ENCODE measurements at regions not wholly inside any gene's neighbourhood (a gene's known extent, or its start where the extent isn't known, plus 50 kb on each side); places are given as distances from the start of the nearest gene placed in this dataset.

DNA sequence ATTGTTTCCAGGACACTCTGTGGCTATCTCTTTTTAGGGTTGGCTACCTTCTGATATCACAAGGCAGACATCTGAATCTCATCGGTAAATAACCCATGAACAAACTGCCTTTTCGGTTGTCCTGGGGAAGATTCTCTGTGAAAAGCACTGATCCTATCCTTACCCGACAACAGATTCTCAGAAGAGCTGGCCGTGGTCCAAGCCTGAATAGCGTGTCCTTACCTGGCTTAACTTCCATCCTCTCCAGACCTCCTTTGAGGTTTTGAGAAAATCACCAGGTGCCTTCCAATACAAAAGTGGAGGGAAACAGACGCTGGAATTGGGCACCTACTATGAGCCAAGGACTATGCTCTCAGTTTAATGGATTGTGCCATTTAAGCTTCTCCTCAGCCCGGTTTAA, 87.4 kb upstream of the ARHGEF3 start:
- no peak for DNase-seq

DNA sequence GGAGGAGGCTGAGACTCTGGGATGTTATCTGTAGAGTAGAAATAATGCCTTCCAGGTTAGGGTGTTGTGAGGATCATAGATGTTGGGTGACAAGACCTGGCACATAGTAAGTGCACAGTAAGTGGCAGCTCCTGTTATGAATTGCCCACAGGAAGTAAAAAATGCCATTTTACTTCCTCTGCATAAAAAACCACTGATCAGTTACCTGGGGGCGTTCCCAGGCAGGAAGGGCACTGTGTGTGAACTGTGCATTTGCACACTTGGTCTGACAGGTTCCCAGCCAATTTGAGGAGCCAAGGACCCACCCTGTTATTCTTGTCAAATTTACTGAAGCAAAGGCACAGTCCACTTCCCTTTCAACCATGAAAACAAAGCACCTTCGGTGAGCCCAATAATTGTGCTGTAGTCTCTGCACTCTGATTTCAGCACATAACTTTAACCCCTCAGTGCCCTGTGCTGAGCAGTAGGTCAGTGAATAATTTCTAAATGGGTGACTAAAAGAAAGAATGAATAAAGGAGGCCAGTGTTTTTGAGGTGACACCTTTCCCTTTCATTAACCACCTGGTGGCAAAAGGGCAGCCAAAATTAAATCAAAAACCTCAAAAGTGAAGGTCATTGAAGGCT, 85.8 kb upstream of the ARHGEF3 start:
- DNase-seq: no peak

DNA sequence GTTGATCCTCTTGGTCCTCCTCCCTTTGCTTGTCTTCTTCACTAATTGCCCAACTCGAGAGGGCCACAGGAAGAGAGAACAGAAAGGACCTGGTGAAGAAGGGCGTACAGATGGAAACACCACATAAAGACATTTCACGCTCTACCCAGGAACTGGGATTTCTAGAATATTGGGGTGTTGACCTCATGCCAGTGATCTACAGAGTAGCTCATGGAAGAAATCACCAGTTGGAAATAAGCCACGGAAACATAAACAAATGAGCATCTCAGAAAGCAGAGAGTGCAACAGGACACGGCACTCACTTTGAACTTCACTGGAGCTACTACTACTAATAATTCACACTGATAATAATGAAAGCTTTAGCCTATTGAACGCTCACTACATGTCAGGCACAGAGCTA, 84.6 kb upstream of the ARHGEF3 start:
- DNase-seq: no peak

DNA sequence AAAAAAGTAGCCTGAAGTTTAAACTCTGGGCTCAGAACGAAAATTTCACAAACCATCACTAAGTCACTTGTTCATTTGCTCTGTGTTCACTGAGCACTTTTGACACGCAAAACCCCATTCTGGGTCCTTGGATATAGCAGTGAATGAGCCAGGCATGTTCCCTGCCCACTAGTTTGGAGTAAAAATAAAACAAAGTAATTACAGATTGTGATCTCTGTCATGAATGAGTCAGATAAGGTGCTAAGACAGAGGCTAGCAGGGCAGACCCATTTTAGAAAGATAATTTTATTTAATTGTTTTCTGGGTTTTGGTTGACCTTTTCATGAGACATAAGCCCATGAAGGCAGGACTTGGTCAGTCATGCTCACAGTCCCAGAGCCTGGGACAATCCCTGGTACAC, 84.1 kb upstream of the ARHGEF3 start:
- no peak for DNase-seq

DNA sequence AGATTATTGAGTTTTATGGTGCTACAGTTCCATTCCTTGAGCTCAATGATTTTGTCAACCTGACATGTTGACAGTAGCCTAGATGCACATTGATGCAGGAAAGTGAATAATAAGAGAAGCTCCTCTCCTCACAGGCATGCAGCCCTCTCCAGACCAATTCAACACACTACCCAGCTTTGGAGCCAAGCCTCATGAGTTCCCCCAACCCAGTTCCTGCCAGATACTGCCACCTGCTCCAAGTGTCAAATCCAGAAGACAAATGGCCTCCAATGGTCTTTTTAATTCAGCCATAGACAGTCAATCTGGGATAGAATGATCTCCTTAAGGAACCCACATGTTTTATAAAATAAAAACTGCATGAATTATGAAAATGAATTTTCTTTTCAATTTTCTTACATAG, 83.7 kb upstream of the ARHGEF3 start:
- no peak for DNase-seq

DNA sequence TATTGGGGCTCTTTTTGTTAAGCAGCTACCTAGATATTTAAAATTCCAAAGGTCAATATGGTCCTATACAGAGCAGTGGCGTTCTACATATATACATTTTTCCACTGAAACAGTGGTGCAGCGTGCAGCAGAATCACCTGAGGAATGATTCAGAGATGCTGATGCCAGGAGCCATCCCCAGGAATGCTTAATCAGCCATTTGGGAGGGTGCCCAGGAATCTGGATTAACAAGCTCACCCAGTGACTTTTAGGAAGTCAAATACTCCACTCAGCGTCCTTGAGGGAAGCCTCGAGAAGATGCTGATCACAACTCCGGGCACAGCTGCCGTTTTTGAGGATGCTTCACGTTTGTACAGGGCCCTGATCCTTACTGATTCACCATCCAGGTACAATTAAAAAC, 82.6 kb upstream of the ARHGEF3 start:
- DNase-seq: no peak

DNA sequence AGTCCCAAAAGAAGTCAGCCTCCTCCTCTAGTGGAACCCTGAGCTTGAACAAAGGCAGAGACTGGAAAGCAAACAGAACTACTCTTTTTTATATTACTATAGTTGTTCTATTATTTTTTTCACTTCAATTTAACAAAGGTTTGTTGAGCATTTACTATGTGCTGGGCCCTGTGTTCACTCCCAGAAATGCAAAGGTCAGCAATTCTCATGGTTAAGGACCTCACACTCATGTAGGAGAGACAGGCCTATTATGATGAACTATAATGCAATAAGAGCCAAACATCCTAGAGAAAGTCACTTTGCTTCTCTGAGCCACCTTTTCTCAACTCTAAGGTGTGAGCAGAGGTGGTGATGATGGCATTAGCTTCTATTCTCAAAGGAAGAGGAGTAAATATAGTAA, 82.1 kb upstream of the ARHGEF3 start:
- no peak for DNase-seq

DNA sequence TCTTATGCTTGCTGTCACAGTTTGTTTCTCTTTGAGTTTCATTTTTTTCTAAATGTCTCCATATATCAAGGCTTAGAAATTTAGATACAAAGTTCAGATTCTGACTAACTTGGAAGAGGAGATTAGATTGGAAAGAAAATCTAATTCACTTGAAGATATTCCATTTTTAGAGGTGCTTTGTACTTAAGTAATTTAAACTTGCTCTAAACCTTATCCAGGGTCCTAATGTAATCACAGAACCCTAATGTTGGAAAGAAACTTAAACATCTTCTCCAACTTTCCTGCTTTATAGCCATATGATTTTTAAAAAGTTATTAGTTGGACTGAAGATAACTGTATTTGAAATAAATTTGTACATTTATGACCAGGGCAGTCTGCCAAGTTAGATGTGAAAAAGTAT, 81.1 kb upstream of the ARHGEF3 start:
- no peak for DNase-seq

DNA sequence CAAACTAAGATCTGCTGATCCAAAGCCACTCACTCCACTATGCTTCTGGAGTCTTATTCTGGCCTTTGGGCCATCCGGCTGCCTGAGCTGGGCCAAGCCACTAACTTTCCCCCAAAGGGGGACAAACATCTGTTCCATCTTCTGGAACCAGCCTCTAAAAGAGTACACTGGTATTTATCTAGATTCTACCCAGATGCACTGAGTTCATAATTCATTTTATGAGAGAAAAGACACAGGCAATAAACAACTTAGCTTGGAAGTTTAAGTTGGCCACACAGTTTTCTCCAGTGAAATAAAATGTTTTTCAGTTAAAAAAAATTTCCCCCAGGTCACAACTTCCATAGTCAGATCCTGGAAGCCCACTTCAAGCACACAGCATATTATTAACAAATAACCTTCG, 80.1 kb upstream of the ARHGEF3 start:
- DNase-seq: no peak

DNA sequence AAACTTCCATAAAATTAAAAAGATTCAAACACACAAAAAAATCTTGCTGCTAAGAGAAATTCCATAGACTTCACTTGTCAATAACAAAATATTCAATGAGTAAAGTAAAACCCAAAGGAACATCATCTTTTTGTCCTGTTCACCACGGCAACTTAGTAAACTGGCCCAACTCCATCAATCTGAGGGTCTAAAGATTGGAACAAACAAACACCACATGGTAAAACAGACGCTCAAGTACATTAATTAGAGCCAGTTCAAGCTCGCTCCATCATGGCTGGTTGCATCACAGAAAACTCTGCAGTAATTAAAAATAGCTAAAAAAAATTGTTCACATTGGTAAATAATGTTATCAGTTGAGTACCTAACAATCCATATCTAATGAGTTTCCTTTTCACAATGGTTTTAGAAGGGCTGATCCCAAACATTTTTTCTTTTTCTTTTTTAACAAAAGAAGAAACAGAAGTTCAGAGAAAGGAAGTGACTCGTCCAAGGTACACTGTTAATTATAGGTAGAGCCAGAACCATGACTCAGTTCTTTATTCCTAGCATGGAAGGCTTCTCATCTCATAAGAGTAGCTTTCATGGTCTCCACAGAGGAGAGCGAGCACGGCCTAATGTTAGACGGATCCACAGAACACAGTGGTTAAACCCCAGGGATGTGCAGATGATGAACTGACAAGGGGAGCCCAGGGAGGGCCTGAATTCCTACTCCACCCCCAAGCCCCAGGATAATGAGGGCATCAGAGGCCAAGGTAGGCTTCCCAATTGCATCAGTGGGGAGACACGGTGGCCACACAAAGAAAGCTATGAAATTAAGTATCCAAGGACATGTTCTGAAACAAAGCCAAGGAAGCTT, 79.2 kb upstream of the ARHGEF3 start:
- no peak for DNase-seq

DNA sequence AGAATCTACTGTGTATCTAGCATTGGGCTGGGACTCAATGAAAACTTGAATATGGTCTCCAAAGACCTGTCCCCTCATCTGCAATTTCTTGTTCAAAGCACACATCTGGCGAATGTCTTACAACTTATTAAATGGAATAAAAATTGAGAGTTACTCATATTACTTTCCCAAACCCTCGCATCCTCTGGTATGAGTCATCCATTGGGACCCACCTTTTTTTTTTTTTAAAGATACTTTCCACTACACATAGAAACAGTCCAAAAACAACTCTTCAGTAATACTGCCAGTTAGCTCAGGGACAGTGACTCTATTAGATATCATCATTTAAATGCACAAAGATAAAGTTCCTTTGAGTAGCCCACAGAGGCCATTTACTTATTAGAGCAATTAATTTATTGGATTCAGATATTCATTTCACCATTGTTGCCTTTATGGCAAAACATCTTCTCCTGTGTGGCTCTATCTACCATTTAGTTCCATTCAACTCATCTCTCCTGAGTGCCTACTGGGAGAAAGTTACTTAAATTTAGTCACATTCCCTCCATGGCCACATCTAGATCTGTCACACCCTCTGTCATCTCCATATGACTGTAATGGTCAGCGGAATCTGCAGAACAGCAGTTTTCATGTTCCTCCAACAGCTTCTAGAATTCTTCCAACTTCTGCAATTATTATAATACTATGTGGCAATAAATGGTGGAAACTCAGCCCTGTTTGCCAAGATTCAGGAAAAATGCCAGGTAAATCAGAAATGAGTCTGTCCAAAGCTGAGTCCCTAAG, 77.9 kb upstream of the ARHGEF3 start:
- DNase-seq: no peak

DNA sequence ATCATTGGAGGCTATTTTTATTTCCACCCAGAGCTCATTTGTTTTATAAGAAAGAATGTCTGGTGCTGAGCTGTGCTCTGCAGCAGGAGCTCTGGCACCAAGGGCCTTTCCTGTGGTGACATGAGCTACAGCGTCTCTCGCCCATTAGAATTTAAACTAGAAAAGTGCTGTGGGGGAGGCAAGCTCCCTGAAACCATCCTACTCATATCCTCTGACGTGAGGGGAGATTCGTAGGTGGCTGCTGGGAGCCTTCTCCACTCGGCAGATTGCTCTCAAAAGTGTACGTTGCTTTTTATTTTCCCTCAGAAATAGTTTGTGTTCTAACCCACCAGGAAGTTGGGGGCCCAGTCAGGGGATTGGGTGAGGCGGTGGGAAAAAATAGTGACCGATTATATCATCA, 76.3 kb upstream of the ARHGEF3 start:
- DNase-seq: no peak

DNA sequence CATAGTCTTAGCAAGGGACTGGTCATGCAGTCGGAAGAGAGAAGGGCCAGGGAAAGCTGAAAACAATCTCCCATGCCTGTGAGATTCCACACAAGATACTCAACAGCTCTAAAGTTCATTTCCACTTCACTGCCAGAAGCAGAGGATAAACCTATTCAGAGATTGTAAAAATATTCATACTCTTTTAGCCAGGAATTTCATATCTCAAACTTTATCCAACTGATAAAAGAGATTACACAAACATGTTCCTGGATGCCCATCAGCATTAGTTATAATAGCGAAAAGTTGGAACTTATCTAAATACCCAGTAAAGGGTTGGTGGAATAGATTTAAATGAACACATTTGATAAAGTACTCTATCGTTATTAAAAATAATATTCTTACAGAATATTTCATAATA, 75.2 kb upstream of the ARHGEF3 start:
- DNase-seq: no peak

DNA sequence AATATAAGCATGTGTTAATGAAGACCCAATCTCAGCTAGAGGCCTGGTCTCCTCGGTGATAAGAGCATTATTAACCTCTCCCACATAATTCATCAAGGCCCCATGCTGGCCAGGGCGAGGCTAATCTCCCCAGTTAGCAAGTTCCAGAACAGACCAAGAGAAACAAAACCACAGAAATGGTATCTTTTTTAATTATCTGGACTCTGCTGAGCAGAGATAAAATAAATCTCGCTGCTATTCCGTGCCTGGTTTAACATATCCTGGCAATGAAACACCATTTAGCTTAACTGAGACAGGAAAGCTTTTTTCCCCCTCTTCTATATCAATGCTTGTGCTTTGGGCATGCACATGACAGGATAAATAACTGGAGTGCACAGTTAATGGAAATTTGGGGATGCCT, 72.5 kb upstream of the ARHGEF3 start:
- DNase-seq: no peak

DNA sequence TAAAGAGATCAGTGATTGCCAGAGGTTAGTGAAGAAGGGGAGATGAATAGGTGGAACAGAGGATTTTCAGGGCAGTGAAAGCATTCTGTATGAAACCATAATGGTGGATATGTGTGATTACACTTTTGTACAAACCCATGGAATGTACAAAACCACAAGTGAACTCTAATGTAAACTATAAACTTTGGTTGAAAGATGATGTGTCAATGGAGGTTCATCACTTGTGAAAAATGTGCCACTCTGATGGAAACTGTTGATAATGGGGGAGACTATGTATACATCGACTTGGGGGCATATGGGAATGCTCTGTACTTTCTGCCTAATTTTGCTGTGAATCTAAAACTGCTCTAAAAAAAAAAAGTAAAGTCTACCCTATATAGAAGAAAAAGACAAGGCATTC, 68.7 kb upstream of the ARHGEF3 start:
- no peak for DNase-seq

DNA sequence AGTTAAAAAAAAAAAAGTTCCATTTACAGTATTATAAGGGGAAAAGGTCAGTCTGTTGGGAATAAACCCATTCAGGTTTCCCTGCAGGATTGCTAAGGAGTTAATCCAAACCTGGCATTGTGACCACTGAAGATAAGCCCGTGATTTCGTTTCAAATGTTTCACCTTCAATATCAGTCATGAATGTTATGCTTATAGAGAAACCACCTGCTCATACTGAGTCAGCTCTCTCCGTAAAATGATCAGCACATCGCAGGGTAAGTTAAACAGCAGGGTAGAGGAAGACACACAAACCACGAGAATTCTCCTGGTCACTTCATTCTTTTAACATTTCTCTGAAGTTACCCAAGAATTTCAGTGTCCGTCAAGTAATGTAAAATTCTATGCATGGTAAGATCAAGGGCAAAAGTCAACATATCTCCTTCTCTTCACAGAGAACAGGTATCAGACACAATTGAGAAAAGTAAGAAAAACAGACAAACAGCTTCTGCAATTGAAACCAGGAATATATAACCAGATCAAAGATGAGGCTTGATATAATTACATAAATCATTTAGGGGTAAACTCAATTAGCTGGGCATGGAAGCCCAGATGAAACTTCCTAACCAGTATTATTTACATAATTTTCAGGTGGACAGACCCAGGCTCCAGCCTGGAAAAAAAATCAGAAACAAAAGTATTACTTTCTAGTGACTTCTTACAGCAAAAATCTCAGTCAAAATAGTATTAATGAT, 67.6 kb upstream of the ARHGEF3 start:
- no peak for DNase-seq

DNA sequence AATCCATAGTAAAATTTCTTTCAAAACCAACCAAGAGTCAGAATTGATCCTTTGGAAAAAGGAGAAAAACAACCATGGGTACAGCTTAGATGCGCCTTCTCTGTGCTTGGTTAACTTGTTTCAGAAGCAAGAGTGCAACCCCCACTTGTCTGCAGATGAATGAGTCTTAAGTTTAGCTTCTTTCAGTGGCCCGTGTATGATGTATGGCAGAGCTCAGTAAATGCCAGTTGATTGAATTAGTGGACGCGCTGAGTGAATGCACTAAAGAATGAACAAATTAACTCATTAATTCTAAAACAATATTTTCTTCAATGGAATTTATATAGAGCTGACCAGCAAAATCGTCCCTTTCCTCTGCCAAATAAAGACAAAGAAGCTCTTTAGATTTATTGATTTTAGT, 67.0 kb upstream of the ARHGEF3 start:
- DNase-seq: no peak

DNA sequence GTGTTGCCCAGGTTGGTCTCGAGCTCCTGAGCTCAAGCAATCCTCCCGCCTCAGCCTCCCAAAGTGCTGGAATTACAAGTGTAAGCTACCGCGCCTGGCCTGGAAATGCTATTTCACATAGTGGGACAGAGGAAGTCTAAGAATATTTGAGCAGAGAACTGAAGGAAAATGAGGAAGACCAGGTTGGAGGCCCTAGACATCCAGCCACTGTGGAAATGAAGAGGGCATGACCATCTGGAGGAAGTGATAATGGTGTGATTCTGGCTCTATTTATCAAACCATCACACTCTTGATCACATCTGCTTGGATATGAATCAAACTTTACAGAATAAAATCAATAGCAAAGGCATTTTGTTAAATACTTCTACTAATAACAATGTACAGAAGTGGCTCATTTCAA, 65.9 kb upstream of the ARHGEF3 start:
- DNase-seq: no peak

DNA sequence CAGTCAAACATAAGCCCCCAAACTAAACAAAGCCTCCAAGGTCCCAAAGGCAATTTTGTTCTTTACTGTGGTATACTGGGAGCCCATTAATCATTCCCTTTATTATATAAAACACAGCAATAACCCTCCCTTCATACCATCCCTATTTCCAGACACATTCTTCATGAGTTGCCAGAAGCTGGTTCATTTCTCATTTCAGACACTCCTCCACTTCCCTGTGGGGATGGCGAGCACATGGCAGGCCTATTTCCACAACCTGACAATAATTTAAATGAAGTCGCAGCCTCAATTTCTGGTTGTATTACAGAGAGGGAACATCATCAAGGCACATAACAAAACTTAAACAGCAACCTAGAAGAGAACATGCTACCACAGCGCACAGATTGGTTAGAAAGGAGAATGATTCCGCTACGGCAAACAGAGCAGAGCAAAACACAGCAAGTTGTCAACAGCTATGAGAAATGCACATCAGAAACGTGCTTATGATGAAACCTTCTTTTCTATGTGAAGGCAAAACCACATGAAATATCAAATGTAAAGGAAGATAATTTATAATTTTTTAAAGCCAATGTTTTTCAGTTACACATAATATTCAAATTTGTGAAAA, 63.3 kb upstream of the ARHGEF3 start:
- DNase-seq: no peak

DNA sequence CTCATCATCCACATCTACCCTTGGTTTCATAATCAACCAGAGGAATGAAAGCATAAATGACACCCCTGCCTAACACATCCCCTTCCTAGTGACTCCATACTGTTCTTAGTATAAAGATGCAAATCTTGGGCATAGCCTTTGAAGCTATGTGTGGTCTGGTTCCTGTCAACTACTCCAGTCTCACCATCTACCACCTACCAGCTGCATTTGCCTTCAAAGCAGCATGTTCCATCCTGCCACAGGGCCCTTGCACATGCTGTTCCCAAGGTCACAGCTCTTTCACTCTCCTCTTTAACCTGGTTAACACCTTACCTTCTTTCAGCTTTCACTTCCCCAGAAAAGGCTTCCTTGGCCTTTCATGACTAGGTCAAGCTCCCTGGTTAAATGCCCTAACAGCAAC, 62.3 kb upstream of the ARHGEF3 start:
- DNase-seq: no peak

DNA sequence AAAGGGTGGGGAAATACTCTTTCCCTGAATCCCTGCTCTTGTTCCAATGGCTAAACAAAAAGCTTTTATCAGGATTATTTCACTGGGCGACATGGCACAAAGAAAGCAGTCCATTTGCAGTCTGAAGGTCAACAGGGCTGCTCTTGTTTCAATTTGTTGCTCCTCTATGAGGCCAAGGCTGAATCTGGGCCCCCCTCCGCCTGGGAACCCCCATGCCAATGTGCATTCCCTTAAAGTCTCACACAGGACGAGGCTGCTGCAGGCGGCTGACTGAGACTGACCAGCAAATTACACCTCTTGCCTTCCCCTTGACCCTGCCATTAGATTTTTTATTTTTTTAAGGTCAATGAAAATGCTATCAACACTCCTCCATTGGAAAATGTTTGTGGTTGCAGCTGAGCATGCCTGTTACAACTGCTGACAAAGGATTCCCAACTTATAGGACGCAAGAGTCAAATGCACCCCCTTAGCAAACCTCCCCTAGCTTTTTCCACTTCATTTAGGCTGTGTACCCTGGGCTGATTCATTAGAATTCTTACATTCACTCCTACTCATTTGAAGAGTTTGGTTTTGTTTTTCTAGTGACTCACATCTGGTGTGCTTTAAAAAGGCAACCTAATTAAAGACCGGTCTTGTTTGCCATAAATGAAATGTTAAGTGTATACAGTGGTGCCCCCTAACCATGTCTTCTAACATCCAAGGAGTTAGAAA, 60.8 kb upstream of the ARHGEF3 start:
- no peak for DNase-seq

DNA sequence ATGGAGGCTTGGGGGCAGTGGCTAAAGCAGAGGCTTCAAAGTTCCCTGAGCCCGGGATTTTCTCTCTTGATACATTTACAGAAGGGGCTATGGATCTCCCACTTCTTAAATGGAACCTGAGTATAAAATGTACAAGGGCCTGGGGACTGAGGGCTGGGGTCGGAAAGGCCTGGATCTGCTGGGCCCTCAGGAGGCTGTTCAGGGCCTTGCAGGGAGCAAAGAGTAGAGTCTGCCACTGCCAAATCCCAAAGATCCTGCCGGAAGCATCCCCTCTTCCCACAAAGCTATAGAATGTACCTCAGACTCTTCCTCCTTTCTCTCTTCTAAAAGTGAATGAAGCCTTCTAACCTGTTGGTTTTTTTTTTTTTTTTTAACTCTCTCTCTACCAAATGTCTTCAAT, 59.8 kb upstream of the ARHGEF3 start:
- no peak for DNase-seq

Measured in SW 1271 (cell line).